ENCODE measurements at regions not wholly inside any gene's neighbourhood (a gene's known extent, or its start where the extent isn't known, plus 50 kb on each side); places are given as distances from the start of the nearest gene placed in this dataset.

DNA sequence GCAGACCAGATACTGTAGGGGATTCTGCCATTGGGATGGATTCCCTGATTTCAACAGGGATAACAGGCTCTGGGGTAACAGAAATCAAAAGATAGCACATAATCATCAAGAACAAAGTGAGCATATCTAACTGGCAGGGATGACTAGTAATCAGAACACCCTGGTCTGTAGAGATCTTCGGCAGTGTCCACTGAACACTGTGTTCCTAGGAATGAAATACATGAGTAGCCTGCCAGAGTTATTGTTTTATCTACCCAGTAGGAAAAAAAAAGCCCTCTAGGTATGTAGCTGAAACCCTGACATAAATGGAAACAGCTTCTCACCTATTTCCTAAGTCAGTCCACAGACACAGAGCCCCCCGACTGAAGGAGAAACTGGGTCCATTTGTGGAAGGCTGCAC is 340.3 kb upstream of the ZNF385D start:
- H3K4me3 ChIP-seq (ENCODE audit: low read length): no peak overlapping the region

DNA sequence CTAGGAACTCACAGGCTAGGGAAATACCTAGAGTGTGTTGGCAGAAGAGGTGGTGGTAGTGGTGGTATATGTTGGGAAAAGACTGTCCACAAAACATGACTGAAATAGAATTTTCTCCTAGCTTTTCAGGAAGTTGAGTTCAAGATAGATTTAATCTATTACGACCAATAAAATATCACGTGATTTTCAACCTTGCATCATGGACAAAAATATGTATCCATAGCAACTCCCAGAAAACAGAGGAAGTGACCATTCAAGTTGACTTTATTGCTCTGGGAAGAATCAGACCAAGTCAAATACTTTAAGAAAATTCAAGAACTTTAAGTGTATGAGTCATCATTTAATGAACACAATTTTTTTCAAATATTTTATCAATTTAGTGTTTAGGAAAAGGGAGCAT is 347.0 kb upstream of the ZNF385D start:
- DNase-seq (ENCODE audit: low read depth, low spot score): no peak
- H3K4me3 ChIP-seq (ENCODE audit: low read length): no peak overlapping the region

More for the DNA sequence above, 340.3 kb upstream of the ZNF385D start:
- no peak for DNase-seq (ENCODE audit: low read depth, low spot score)

DNA sequence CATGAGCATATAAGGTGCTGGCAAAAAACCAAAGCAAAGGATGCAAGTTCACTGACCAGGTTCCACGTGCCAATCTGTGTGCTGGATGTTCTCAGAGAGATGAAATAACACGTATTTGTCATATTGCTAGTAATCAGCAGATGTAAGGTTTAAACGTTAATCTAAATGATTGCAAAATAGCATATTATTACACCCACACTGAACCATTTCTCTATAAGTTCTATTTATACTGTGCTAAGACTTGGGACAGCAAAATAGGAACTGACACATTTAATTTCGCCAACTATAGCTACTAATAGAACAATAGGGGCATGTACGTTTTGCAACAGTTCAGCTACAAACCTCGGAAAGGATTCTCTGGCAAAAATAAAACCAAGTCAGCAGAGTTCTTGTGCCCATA is 350.3 kb upstream of the ZNF385D start:
- no peak for DNase-seq (ENCODE audit: low read depth, low spot score)
- no peak overlapping the region for H3K4me3 ChIP-seq (ENCODE audit: low read length)

DNA sequence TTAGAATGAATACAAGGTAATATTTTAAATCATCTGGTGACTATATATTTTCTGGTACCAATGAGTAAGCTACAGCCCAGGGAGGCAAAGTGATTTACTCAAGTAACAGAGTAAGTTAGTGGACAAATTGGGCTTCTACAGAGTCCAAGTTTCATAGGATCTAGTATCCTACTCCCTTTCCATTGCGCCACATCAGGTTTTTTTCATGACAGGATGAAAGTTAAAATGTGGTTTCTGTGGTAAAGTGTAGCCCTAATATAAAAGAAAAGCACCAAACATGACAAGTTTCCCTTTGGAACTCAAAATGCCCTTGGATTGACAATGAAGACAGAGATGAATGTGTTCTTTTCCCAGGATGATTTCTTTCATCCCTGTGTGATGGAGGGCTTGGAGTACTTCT is 350.8 kb upstream of the ZNF385D start:
- no peak for DNase-seq (ENCODE audit: low read depth, low spot score)
- H3K4me3 ChIP-seq (ENCODE audit: low read length): no peak overlapping the region

DNA sequence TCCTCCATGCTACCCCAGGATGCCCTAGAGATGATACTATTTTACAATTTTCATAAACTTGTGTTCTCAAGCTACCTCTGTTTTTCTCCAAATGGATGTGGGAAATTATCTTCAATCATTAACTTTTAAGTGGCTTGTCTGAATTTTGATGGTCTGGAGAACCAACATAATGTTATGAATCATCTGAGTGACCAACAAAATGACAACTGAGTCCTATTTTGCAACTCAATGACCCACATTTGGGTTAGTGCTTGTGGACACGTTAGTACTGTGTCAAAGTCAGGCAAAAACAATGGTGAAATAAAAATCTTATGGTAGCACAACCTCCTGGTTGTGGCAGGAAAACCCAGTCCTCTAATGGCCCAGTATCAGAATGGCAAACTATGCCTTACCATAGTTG is 352.4 kb upstream of the ZNF385D start:
- DNase-seq (ENCODE audit: low read depth, low spot score): no peak

DNA sequence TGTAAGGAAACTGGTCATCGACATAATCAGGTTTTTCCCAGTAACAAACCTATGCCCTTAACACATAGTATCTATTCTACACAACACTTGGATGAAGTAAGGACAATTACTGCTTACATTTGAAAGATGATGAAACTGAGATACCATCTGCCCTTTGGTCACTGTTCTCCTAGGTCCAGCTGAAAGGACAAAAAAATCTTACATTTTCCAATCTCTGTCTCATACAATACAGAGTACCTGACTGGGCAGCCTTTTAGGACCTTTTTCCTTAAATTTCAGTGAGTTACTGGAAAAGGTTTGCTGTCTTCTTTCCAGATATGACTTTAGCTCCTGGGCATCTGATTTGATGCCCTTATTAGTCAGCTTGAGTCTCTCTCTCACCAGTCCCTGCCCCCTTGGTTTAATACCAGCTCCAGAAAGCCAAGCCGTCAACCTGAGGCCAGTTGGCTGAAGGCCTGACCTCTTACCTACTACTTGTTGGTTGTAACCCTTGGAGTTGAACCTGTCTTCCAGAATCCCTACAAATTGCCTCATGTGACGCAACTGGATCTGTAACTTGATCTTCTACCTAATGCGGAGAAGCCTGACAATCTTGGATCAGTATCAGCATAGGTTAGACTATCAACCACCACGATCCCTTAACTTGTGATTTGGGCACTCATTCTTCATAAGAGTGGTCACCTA is 355.3 kb upstream of the ZNF385D start:
- DNase-seq (ENCODE audit: low read depth, low spot score): no peak
- H3K4me3 ChIP-seq (ENCODE audit: low read length): no peak overlapping the region

More for the DNA sequence above, 352.4 kb upstream of the ZNF385D start:
- H3K4me3 ChIP-seq (ENCODE audit: low read length): no peak overlapping the region

DNA sequence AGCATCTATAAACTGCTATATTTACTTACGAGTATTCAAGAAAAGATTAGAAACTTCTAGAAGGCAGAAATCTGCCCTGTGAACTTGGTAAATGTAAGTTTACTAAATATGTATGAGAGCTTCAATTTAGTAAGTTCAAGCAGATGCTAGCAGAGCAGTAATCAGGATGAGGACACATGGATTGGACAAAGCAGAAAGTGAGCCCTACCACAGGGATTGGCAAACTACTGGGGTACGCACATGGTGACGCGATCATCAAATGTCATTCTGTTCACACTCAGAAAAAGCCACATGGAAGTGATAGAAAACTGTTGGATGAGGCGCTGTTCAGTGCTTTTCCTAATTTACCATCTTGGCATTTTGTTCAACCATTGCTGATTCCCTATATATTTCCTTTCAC is 360.2 kb upstream of the ZNF385D start:
- DNase-seq (ENCODE audit: low read depth, low spot score): no peak
- no peak overlapping the region for H3K4me3 ChIP-seq (ENCODE audit: low read length)

DNA sequence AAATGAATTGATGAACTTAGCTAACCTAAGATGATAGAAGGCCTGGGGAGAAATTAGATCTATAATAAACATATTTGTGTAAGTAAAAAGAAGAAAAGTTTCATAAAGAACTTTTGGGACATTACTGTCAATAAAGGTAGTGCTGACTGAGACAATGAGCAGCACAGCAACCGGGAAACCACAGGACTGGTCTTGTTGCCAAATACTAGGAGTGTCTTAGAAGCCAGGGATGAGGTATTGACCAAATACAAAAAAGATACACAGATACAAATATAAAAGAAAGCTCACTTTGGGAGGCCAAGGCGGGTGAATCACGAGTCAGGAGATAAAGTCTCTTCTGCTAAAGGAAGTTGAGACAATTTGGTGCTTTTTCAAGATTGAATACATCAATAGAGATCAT is 362.4 kb upstream of the ZNF385D start:
- no peak overlapping the region for H3K4me3 ChIP-seq (ENCODE audit: low read length)
- DNase-seq (ENCODE audit: low read depth, low spot score): no peak

DNA sequence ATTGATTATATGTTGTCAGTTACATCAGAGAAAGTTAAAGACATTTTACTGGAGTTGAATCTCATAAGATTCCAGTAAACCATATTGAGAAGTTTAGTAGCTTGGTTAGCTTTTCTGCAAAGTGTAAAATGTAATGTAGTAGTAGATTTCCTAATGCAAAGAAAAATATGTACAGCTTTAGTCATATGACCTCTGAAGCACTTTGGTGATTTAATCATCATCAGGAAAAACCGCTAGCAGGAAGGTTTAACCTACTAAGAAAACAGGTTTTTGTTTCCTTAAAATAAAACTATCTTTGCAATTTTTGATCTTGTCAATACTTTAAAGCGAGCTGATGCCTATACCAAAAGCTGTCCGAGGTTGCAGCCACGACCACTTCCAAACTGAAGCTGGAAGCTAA is 364.6 kb upstream of the ZNF385D start:
- no peak for DNase-seq (ENCODE audit: low read depth, low spot score)
- no peak overlapping the region for H3K4me3 ChIP-seq (ENCODE audit: low read length)

DNA sequence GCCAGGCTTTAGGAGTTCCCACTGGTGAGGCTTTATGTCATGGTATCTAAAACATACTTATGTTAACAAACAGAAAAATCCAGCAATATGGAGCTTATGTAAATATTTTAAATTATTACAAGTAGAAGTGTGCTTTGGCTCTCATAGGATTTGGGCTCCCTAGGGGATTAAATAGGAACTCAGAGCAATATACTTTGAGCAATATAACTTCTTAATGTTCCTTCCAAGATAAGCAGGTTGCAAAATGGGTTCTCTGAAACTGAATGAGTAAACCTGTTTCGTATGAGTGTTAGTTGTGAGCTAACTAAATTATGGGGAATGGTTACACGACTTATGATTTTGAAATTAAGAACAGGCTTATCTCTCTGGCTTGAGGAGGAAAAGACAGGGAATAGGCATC is 366.1 kb upstream of the ZNF385D start:
- no peak overlapping the region for H3K4me3 ChIP-seq (ENCODE audit: low read length)
- DNase-seq (ENCODE audit: low read depth, low spot score): no peak

DNA sequence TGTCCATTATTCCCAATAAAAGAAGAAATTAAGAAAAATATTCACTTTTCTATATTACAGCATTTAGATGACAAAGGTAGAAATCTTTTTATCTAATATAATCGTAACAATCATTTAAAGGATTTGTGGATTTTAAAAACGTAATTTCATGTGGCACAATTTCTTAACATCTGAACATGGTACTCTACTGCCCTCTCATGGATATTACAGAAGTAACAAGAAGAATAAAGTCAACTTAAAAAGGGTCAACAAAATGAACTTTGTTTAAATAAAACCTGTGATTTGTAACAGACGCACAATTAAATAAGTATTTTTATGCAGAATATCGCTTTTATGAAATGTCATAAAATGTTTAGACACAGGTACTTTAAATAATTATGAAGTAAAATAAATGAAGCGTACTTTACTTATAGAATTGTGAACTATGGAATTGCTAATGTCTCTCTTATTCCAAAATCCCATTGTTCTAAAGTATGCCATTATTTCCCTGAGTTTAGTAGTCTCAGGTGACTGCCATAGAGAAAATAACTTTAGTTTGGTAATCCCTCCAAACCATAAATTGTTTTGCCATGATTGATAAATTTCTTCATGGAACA is 366.8 kb upstream of the ZNF385D start:
- H3K4me3 ChIP-seq (ENCODE audit: low read length): no peak overlapping the region

DNA sequence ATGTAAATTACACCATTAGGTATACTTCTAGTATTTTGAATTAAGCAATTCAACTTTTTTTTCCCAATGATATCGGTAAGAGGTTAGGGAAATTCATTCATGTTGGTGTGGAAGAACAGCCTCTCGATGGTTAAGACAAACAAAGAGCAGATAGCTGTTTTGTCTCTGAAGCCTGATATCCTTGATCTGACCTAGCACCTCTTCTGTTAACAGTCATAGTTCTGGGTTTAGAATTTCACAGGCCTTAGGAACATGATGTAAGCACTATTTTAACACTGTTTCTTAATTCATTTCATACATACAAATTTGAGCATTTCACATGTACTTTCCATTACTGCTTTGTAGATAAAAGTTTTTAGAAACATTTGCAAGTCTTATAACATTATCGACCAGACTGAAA is 367.5 kb upstream of the ZNF385D start:
- no peak overlapping the region for H3K4me3 ChIP-seq (ENCODE audit: low read length)
- no peak for DNase-seq (ENCODE audit: low read depth, low spot score)

More for the DNA sequence above, 366.8 kb upstream of the ZNF385D start:
- peak; percentile 44 for DNase-seq (ENCODE audit: low read depth, low spot score)

DNA sequence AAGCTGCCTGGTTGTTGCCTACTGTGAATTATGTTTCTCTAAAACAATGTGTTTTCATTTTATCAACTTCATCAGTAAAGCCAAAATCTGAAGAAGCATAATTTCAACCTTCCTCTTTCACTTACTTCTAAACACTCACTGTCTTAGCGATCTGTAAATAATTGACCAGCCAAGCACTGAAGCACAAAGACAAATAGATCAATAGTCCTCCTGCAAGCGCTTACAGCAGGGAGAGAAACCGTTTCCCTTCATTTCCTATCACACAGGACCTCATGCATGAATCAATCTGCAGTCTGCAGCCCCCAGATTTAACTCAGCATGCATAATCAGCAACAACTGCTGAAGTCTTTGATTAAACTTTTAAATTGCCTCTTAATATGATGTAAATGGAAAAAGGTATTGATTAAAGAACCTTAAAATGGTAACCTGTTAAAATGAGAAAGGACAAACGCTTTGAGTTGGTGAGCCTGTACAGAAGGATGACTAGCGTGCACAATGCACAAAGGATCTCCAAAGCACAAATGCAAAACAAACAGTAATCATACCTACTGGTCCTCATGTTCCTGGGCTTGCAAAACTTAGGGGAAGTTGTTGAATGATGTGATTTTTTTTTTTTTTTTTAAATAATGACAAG is 370.2 kb upstream of the ZNF385D start:
- DNase-seq (ENCODE audit: low read depth, low spot score): no peak
- no peak overlapping the region for H3K4me3 ChIP-seq (ENCODE audit: low read length)

DNA sequence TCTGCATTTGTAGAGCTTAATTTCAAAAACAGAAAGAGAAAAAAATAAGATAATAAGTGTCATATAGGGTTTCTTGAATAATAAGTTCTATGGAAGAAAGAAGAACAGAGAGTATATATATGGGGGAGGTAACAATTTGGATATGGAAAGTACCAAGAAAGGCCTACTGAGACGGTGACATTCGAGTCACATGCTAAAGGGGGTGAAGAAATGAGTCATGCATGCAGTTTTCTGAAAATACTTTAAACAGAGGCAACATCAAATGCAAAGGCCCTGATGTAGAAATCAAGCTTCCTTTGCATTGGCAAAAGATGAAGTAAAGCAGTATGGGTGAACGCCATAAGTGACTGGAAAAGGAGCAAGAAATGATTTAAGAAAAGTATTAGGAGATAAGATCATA is 371.6 kb upstream of the ZNF385D start:
- no peak for DNase-seq (ENCODE audit: low read depth, low spot score)
- H3K4me3 ChIP-seq (ENCODE audit: low read length): no peak overlapping the region

DNA sequence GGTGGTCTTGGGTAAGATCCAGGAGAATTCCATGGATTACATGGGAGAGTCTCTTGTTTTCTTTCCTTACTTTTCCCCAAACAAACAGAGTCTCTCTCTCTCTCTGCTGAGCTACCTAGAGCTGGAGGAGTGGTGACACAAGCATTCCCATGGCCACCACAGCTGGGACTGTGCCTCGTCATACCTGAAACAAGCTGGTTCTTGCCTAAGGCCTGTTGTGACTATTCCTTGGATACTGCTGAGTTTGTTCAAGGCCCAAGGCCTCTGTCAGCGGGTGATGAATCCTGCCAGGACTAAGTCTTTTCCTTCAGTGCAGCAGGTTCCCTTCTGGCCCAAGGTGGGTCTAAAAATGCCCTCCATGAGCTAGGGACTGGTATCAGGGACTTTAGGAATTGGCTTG is 378.1 kb upstream of the ZNF385D start:
- no peak overlapping the region for H3K4me3 ChIP-seq (ENCODE audit: low read length)
- no peak for DNase-seq (ENCODE audit: low read depth, low spot score)

DNA sequence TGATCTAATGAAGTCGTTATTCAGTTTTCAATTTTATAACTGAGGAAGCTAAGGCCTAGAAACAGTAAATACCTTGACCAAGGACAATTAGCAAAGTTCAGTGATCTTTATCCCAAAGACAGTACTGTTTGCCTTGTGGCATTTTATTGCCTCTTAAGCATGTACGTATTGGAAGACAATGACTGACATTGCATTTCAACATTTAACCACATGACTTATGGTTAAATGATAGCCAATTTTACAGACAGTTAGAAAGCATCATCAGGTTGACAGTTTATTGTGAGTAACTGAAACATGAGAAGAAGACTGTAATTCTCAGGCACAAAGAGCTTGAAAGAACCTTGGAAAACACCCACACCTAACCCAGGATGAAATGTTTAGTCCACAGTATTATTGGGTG is 390.8 kb upstream of the ZNF385D start:
- DNase-seq (ENCODE audit: low read depth, low spot score): no peak
- H3K4me3 ChIP-seq (ENCODE audit: low read length): no peak overlapping the region

DNA sequence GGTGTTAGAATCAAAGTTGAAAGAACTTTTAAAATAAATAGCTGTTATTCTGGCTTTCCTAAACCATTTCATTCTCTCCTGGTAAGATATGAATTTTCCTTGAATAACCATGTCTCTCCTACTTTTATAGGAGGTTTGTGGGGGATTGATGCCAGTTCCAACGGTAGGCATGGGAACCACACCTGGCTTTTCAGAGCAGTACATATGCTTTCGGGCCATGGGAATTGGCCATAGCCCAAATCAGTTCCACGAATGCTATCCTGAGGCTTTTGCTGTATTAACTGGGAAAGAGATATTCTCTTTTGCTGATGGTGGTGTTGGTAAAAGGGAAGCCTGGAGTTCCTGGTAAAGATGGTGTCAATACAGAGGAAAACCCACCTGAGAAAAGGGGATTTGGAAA is 396.2 kb upstream of the ZNF385D start:
- no peak overlapping the region for H3K4me3 ChIP-seq (ENCODE audit: low read length)
- no peak for DNase-seq (ENCODE audit: low read depth, low spot score)

DNA sequence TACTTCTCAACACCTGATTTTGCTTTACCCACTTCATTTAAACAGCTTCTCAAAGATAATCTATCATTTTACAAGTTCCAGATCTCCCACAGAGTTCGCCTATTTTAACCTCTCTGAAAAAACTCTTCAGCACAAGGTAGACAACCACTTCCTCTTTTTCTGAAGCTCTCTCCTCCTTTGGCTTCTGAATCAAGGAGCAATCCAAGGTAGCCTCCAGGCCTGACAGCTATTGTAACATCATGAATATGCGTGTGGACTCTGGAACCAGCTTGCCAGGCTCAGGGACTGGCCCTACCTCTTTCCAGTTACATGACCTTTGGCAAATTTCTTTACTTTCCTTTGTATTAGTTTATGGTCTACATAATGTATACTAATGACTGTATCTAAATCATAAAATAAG is 405.9 kb upstream of the ZNF385D start:
- no peak for DNase-seq (ENCODE audit: low read depth, low spot score)

DNA sequence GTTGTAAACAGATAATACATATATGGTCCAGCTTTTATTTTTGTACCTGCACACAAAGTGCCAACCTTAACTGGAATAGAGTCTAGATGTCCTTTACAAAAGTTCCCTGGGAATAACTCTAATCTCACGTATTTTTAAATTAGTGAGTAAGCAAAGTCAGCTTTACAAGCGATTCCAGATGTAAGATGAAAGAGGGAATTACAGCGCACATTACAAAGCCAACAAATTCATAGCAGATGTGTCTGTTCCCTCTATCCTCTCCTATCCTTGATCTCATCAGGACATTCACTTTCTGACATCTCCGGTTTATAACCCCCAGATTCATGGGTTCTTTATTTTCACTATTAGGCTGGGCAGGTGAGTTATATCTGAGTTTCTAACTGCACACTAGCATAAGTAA is 406.8 kb upstream of the ZNF385D start:
- no peak overlapping the region for H3K4me3 ChIP-seq (ENCODE audit: low read length)
- no peak for DNase-seq (ENCODE audit: low read depth, low spot score)

More for the DNA sequence above, 405.9 kb upstream of the ZNF385D start:
- H3K4me3 ChIP-seq (ENCODE audit: low read length): no peak overlapping the region

DNA sequence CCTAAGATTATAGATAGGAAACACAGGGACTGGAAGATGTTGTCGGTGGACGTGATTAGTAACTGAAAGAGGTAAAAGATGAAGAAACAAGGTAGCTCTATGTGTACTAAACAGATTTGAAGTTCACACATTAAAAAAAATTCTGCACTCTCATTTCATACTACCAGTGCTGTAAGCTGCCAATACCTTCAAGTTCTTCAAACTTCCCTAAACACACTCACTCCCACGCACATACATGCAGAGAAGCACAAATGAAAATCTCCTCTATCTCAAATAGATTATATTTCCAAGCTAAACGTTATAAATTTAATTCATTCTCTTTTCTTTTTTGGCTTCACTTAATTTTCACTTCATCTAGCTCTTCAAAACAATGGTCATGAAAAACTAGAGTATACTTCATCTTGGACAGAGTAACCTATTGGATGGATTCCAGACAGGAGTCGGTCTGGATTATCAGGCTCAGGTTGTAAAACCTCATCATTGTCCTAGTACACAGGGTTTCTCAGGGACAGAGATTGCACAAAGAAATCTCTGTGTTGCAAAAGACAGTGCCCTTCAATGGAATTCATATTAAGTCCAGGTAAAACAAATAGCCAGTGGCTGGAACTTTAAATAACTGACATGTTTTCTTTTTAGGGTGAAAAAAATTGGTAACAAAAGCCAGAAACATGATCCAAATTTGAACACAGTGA is 408.1 kb upstream of the ZNF385D start:
- H3K4me3 ChIP-seq (ENCODE audit: low read length): no peak overlapping the region
- DNase-seq (ENCODE audit: low read depth, low spot score): no peak

All from Jurkat, Clone E6-1 (cell line).